ES-I3 (cell line): ENCODE measurements at regions not wholly inside any gene's neighbourhood (a gene's known extent, or its start where the extent isn't known, plus 50 kb on each side); places are given as distances from the start of the nearest gene placed in this dataset.
"Not testable (repeated sequence)": the region's sequence is repeated elsewhere in the genome, so short reads cannot be mapped to it uniquely, and the experiment has no call there.

Source experiments
- H3K36me3 ChIP-seq: 2 replicates; pipeline ENCODE4 v1.6.1; 2013; ENCODE audit warnings: mild to moderate bottlenecking, low read length, control low read depth, moderate library complexity; ENCODE audit not compliant: insufficient read depth
- H3K4me1 ChIP-seq: 2 replicates; pipeline ENCODE4 v1.6.1; 2013; ENCODE audit warnings: mild to moderate bottlenecking, control low read depth, low read length; ENCODE audit not compliant: insufficient read depth
- H3K9ac ChIP-seq: 2 replicates; pipeline ENCODE4 v1.6.1; 2013; ENCODE audit warnings: low read depth, mild to moderate bottlenecking, low read length, moderate library complexity
- H3K9me3 ChIP-seq: 2 replicates; pipeline ENCODE4 v1.6.1; 2013; ENCODE audit warnings: mild to moderate bottlenecking, low read length, moderate library complexity; ENCODE audit not compliant: control insufficient read depth, insufficient read depth

DNA sequence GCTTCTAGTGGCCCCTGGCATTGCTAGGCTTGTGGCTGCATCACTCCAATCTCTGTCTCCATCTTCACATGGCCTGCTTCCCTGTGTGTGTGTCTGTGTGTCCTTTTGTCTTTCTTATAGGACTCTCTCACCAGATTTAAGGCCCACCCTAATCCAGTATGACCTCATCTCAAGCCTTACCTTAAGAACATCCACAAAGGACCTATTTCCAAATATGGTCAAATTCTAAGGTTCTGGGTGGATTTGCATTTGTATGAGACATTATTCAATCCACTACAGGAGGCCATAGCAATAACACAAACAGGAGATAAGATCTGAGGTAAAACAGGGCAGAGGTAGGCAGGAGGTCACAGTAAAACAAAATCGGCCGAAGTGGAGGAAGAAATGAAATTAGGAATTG lies 375.9 kb downstream of the BTG1 start:
- no peaks in the 10 kb centered on the region for H3K4me1 ChIP-seq
- H3K9me3 ChIP-seq: 0 out of 2 replicates have a peak, but pooled peaks cover 4% of the 10 kb centered on the region
- H3K36me3 ChIP-seq: no peaks in the 10 kb centered on the region
- no peak overlapping the region for H3K9ac ChIP-seq

DNA sequence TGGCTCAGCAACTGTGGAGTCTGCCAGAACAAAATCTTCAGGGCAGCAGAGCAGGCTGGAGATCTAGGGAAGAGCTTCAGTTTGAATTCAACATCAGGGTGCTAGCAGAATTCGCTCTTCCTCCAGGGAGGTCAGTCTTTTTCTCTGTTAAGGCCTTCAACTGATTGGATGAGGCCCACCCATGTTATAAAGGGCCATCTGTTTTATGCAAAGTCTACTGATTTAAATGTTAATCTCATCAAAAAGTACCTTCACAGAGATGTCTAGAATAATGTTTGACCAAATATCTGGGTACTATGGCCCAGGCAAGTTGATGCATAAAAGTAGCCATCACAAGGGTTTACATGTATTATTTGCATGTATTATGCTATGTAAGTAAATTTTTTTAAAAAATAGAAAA lies 378.4 kb downstream of the BTG1 start:
- Histone ChIP-seq H3K36me3 (no peaks in the 10 kb centered on the region), H3K9me3 (0 out of 2 replicates have a peak, but pooled peaks cover 4% of the 10 kb centered on the region), H3K9ac (no peak overlapping the region), H3K4me1 (no peaks in the 10 kb centered on the region)

DNA sequence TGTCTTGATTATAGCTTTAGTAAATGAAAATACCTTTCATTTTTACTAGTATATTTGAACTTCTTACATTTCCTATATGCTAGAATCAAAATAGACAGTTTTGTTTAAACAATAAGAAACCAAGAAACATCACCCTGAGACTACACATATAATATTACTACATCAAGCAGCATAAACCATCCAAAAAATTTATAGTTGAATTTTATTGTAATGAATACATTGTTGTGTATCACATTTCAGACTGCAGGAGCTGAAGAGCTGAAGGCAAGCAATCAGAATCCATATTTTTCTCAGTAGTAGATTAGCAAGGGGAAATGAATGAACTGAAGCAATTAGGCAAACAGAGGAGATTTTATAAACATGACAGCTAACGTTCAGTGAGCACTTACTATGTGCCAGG lies 379.2 kb downstream of the BTG1 start:
- no peaks in the 10 kb centered on the region for H3K4me1 ChIP-seq
- H3K9ac ChIP-seq: no peak overlapping the region
- H3K9me3 ChIP-seq: 0 out of 2 replicates have a peak, but pooled peaks cover 4% of the 10 kb centered on the region

DNA sequence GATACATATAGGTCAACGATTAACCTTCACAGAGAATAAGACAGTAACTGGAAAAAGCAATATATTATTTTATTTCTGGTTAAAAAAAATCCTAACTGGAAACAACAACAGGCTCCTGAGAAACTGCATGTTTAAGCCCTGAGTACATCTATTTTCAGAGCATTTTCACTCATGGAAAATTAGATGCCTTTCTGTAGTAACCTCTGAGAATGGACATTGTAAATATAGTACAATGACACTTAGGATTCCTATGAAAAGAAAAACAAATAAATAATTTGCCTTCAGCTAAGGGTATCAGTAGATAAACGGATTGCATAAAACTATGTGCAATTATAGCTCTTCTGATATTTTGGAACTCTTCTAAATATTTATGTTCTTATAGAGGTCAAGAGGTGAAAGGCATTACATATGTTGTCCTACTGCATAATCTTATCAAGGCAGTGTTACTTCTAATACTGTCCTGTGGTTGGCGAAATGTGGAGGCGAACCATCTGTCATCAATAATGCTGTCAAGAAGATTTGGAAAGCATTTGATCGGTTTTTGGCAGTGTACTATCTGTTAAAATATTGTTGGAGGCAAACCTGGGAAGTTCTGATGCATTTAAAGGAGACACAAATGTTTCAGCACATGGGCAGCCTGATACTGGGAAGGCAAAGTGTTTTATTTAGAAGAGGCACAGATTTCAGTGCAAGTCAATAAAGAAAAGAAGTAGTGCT lies 381.8 kb downstream of the BTG1 start:
- Histone ChIP-seq H3K9me3 (0 out of 2 replicates have a peak, but pooled peaks cover 4% of the 10 kb centered on the region), H3K36me3 (no peaks in the 10 kb centered on the region), H3K4me1 (no peaks in the 10 kb centered on the region), H3K9ac (no peak overlapping the region)

More for the DNA sequence above, 379.2 kb downstream of the BTG1 start:
- H3K36me3 ChIP-seq: no peaks in the 10 kb centered on the region

DNA sequence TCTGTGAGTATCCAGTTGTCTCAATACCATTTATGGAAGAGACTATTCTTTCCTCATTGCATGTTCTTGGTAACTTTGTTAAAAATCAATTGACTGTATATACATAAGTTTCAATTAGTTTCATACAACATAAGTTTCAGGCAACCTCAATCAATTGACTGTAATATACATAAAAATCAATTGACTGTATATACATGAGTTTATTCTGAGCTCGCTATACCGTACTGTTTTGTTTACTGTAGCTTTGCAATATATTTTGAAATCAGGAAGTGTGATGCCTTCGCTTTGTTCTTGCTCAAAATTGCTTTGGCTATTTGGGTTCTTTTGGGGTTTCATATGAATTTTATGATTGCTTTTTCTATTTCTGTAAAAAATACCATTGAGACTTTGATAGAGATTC lies 392.0 kb downstream of the BTG1 start:
- Histone ChIP-seq H3K36me3 (no peaks in the 10 kb centered on the region), H3K9me3 (peaks cover 7% of the 10 kb centered on the region), H3K4me1 (no peaks in the 10 kb centered on the region), H3K9ac (no peak overlapping the region)

DNA sequence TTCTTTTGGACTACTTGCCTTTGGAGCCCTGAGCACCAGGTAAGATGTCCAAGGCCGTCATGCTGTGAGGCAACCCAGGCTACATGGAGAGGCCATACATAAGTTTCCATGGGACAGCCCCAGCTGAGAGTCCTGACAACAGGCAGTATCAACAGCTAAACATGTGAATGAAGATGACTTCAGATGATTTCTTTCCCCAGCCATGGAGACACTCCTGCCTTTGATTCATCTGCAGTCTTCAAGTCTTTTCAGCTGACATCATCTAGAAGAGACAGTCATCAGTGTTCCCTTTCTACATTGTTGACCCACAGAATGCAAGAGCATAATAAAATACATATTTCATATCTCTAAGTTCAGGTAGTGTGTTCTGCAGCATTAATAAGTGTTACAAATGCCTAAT lies 398.7 kb downstream of the BTG1 start:
- no peaks in the 10 kb centered on the region for H3K36me3 ChIP-seq
- H3K9ac ChIP-seq: no peak overlapping the region
- no peaks in the 10 kb centered on the region for H3K9me3 ChIP-seq
- H3K4me1 ChIP-seq: no peaks in the 10 kb centered on the region

DNA sequence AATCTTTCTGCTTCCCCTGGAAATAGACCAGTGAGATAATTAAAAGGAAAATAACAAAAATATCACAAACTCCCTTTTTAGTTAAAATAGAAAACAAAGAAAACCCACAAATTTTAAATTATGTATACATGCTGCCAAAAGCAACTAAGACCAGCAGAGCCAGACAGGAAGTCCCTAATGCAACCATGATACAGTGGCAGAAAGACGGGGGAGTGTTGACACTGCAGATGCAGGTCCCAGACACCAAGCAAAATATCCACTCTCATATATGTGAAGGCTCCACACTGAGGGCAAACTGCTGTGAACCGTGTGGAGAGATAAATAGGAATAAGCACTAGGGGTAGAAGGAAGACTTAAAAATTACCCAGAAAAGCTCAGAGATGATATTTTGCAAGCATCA lies 401.0 kb downstream of the BTG1 start:
- Histone ChIP-seq H3K36me3 (no peaks in the 10 kb centered on the region), H3K9me3 (no peaks in the 10 kb centered on the region), H3K9ac (no peak overlapping the region), H3K4me1 (no peaks in the 10 kb centered on the region)

DNA sequence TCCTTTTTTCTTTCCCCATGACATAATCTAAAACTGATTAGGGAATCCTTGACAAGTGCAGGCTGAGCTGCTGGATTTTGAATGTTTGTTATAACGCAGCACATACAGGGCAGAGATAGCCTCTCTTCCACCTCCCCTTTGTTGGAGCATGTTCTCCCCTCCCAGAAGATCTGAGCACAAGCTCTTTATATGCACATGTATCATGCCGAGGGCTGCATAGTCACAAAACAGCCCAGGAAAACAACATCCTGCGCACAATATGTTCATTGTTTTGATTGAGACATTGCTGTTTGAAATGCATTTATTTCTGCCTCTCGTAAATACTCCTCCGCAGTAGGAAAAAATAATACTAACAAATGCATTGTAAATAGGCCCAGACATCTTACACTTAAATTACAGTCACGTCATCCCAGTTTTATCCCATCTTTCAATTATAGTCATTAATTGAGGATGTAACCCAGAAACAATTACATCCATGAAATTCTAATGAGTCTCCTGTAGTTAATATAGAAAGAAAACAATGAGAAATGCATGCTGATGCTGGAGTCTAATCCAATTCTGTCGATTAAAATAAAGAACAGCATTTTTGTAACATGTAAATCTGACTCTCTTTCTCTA lies 401.8 kb downstream of the BTG1 start:
- Histone ChIP-seq H3K9ac (no peak overlapping the region), H3K4me1 (no peaks in the 10 kb centered on the region), H3K36me3 (no peaks in the 10 kb centered on the region), H3K9me3 (no peaks in the 10 kb centered on the region)

DNA sequence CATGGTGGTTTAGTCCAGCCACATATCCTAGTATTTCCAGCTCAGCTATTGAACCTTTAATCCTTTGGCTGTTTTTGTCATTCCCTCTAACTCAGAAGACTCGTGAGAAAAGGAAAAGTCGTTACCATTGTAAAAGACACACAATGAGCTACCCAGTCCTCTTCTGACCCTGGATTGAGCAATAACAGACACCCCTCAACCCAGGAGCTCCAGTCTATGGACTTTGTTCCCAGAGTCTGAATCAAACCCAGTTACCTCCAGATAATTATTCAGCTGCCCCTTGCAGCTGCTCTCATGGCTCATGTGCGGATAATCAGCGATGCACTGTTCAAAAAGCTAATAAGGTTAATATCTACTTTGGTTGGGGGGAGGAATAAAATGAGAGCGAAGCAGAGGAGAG lies 402.4 kb downstream of the BTG1 start:
- Histone ChIP-seq H3K9ac (no peak overlapping the region), H3K4me1 (no peaks in the 10 kb centered on the region), H3K36me3 (no peaks in the 10 kb centered on the region), H3K9me3 (no peaks in the 10 kb centered on the region)

DNA sequence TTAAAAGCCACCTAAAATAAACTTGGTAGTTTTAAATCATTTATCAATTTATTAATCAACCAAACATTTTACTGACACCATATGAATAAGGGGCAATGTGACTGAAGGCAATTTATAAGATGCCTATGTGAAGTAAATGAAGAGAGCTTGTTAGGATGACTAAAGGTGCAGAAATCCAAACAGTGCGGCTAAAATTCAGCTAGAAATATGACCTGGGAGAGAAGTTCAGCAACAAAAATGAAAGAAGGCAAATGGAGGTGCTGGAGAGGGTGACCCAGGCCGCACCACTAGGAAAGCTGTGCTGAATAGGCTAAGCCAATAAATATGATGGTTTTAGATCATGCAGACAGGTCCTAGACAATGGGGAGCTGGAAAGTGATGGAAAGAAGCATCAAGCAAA lies 403.7 kb downstream of the BTG1 start:
- no peaks in the 10 kb centered on the region for H3K9me3 ChIP-seq
- no peaks in the 10 kb centered on the region for H3K36me3 ChIP-seq
- no peak overlapping the region for H3K9ac ChIP-seq
- no peaks in the 10 kb centered on the region for H3K4me1 ChIP-seq

DNA sequence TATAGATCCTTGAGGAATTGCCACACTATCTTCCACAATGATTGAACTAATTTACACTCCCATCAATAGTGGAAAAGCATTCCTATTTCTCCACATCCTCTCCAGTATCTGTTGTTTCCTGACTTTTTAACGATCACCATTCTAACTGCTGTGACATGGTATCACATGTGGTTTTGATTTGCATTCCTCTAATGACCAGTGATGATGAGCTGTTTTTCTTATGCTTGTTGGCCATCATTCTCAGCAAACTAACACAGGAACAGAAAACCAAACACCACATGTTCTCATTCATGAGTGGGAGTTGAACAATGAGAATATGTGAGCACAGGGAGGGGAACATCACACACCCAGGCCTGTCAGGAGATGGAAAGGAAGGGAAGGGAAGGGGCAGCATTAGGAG lies 411.8 kb downstream of the BTG1 start:
- H3K9me3 ChIP-seq, H3K36me3 ChIP-seq, H3K4me1 ChIP-seq, H3K9ac ChIP-seq: not testable (repeated sequence)

DNA sequence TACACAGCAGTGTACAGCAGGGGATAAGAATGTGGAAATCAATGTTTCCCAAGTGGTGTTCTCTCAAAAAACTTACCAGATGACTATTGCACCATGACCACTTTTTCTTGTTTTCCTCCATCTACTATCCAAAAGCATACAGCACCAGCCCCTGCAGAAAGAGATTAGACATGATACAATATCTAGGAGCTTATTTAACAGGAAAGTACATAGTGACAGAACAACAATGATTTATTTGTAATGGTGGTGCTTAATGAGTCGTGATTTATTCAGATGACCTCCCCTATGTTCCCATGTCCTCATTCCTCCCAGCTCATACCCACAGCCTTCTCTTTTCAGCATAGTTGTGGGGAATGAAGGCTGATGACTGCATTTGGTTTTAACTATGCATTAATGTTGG lies 413.6 kb downstream of the BTG1 start:
- no peak overlapping the region for H3K9ac ChIP-seq
- H3K36me3 ChIP-seq: no peaks in the 10 kb centered on the region
- no peaks in the 10 kb centered on the region for H3K4me1 ChIP-seq
- no peaks in the 10 kb centered on the region for H3K9me3 ChIP-seq

DNA sequence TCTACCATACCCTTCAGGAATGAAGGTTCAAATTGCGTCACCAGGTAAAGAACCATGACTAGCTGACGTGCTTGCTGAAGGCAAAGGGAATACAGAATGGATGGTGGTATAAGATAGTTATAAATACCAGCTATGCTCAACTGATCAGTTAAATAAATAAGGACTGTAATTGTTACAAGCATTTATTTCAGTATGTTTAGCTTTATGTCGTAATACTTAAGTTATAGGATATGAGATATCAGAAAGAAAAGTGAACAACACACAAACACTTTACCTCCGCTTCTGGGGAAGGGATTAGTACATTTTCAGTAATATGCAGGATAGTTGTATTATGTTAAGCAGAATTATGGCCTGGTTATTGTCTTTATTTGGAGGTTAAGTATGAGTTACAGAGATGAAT lies 416.1 kb downstream of the BTG1 start:
- no peaks in the 10 kb centered on the region for H3K9me3 ChIP-seq
- no peaks in the 10 kb centered on the region for H3K4me1 ChIP-seq
- no peak overlapping the region for H3K9ac ChIP-seq
- no peaks in the 10 kb centered on the region for H3K36me3 ChIP-seq

DNA sequence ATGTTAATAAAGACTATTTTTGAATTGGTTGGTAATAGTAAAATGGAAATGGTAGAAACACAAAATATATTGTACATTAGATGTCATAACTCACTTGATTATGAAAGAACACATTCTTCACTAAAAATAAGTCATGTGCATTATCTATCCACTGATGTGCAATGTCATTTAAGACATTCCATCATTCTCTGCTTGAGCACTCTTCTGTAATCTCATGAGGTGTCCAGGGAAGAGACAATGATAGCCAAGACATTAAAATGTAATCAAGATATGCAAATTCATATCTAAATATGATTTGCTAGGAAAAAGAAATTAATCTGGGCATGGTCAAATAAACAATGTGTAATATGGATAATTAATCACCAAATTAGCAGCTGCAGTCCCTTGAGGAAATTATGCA lies 422.5 kb downstream of the BTG1 start:
- Histone ChIP-seq H3K4me1 (no peaks in the 10 kb centered on the region), H3K9me3 (no peaks in the 10 kb centered on the region), H3K36me3 (no peaks in the 10 kb centered on the region), H3K9ac (no peak overlapping the region)

DNA sequence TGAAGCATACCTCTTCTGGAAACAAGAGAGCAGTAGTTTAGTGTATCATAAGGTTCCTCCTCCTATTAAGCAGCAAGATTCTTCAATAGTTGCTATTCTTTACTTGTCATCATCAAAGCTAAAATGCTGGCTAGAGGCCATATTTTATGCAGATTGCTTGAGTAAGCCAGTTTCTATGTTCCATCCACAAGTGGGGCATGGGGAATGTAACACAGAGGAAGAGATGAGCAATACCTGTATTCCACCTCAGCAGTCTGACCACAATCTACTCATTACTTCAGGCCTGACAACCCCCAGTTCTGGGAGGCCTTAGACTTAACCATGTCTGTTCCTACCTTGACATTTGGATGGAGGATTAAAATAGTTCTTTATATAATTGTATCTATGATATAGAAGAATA lies 423.6 kb downstream of the BTG1 start:
- H3K9ac ChIP-seq: no peak overlapping the region
- no peaks in the 10 kb centered on the region for H3K9me3 ChIP-seq
- no peaks in the 10 kb centered on the region for H3K36me3 ChIP-seq
- H3K4me1 ChIP-seq: no peaks in the 10 kb centered on the region
